ENCODE measurements at regions not wholly inside any gene's neighbourhood (a gene's known extent, or its start where the extent isn't known, plus 50 kb on each side); places are given as distances from the start of the nearest gene placed in this dataset.

DNA sequence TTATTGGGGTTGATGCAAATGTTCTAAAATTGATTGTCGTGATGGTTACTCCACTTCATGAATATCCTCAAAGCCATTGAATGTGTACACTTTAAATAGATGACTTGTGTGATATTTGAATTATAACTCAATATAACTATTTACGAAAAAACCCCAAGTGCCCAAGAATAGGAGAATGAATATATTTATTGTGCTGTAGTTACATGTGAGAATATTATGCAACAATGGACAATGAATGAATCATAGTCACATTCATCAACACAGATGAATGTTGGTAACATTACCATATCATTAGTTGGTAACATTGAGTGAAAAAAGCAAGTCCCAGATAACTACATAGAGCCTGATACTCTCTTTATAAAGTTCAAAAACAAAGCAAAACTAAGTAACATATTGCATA is 127.8 kb upstream of the UBL3 start:
- no peak for TF ChIP-seq EP300 (IDR thresholded peaks at IDR 0.05; ENCODE audit: low read depth)
- TF ChIP-seq, protein P1, sequence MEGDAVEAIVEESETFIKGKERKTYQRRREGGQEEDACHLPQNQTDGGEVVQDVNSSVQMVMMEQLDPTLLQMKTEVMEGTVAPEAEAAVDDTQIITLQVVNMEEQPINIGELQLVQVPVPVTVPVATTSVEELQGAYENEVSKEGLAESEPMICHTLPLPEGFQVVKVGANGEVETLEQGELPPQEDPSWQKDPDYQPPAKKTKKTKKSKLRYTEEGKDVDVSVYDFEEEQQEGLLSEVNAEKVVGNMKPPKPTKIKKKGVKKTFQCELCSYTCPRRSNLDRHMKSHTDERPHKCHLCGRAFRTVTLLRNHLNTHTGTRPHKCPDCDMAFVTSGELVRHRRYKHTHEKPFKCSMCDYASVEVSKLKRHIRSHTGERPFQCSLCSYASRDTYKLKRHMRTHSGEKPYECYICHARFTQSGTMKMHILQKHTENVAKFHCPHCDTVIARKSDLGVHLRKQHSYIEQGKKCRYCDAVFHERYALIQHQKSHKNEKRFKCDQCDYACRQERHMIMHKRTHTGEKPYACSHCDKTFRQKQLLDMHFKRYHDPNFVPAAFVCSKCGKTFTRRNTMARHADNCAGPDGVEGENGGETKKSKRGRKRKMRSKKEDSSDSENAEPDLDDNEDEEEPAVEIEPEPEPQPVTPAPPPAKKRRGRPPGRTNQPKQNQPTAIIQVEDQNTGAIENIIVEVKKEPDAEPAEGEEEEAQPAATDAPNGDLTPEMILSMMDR (IDR thresholded peaks at IDR 0.05), result no peak
- no peak for TF ChIP-seq POLR2A (IDR thresholded peaks at IDR 0.05)
- TF ChIP-seq POLR2AphosphoS5 (IDR thresholded peaks at IDR 0.05), result no peak

All from transverse colon (tissue), 4 donors.